ENCODE measurements at regions not wholly inside any gene's neighbourhood (a gene's known extent, or its start where the extent isn't known, plus 50 kb on each side); places are given as distances from the start of the nearest gene placed in this dataset.

DNA sequence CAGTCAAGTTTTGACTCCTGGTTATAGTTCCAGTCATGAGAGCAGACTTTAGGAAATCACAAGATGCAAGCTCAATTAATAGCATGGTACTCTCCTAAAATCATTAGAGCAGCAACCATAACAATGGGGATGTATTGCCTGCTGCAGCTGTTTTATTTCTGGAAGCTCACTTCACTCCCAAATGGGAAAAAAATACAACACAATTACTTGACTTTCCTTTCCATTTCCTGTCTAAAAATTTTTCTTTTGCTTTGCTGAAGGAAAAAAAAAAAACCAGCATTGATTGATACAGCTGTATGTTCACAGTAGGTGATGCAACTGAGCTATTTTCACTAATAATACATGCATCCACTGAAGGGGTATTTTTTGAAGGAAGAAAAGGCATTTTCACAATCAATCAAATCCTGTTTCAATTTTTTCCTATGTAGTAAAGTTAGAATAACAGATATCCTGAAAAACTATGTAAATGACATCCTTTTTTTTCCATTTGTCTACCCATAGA, 143.9 kb upstream of the NOVA1 start:
- no peak for DNase-seq (ENCODE audit: extremely low spot score)
- CTCF ChIA-PET, result no interaction called here
- POLR2A ChIA-PET, result no interaction called here
- TF ChIP-seq FOXM1 (IDR thresholded peaks at IDR 0.05; ENCODE audit: borderline replicate concordance), result no peak
- TF ChIP-seq, protein P1, sequence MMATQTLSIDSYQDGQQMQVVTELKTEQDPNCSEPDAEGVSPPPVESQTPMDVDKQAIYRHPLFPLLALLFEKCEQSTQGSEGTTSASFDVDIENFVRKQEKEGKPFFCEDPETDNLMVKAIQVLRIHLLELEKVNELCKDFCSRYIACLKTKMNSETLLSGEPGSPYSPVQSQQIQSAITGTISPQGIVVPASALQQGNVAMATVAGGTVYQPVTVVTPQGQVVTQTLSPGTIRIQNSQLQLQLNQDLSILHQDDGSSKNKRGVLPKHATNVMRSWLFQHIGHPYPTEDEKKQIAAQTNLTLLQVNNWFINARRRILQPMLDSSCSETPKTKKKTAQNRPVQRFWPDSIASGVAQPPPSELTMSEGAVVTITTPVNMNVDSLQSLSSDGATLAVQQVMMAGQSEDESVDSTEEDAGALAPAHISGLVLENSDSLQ (IDR thresholded peaks at IDR 0.05), result no peak
- no peak for TF ChIP-seq ARNT (IDR thresholded peaks at IDR 0.05)
- TF ChIP-seq FOXK2 (IDR thresholded peaks at IDR 0.05), result no peak
- TF ChIP-seq LEF1 (IDR thresholded peaks at IDR 0.05; ENCODE audit: borderline replicate concordance), result no peak
- no peak for TF ChIP-seq NFRKB (IDR thresholded peaks at IDR 0.05)
- no peak for TF ChIP-seq BHLHE40 (IDR thresholded peaks at IDR 0.05; ENCODE audit: borderline replicate concordance)
- TF ChIP-seq ELF4 (IDR thresholded peaks at IDR 0.05), result no peak
- no peak for TF ChIP-seq L3MBTL2 (conservative IDR thresholded peaks at IDR 0.05)

DNA sequence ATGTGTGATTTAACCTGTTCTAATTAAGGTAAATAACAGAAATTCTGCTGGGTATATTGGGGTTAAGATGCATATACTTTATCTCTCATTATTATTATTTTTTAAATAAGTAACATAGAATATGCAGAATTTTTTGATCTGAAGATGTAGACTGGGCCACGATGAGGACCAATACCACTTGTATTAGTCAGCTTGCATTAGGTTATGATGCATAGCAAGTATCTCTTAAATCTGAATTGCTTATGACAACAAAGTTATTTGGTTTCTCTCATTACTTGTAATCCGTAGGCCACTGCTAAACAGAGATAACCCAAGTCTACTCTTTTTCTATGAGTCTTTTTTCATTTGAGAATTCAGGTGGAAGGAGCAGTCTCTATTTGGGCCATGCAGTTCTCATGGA, 145.5 kb upstream of the NOVA1 start:
- no peak for DNase-seq (ENCODE audit: extremely low spot score)
- no peak for TF ChIP-seq ARNT (IDR thresholded peaks at IDR 0.05)
- TF ChIP-seq NFRKB (IDR thresholded peaks at IDR 0.05), result no peak
- TF ChIP-seq, protein P1 (IDR thresholded peaks at IDR 0.05), result no peak
- TF ChIP-seq ELF4 (IDR thresholded peaks at IDR 0.05), result no peak
- no peak for TF ChIP-seq ZNF384 (IDR thresholded peaks at IDR 0.05)
- TF ChIP-seq LEF1 (IDR thresholded peaks at IDR 0.05; ENCODE audit: borderline replicate concordance), result no peak
- TF ChIP-seq L3MBTL2 (conservative IDR thresholded peaks at IDR 0.05), result no peak
- POLR2A ChIA-PET, result no interaction called here
- CTCF ChIA-PET, result no interaction called here

DNA sequence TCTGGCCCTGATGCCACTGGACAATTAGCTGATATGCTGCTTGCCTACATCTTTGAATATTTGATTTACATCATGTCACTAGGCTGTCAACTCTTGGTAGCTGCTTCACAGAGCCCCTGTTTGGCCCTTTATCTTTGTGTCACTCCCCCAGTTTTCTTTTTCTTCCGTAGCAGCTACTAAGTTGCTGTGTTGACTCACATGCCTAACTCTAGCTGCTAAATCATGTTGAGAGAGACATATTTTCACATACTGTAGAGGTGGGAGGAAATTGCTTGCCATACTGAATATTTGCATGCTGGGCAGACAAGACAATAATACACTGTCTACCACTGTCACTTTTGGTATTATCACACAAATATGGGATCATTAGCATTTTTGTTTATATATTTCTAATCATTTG, 147.1 kb upstream of the NOVA1 start:
- no peak for DNase-seq (ENCODE audit: extremely low spot score)
- POLR2A ChIA-PET, result no interaction called here
- TF ChIP-seq FOXM1 (IDR thresholded peaks at IDR 0.05; ENCODE audit: borderline replicate concordance), result no peak
- no peak for TF ChIP-seq SP1 (IDR thresholded peaks at IDR 0.05)
- no peak for TF ChIP-seq L3MBTL2 (conservative IDR thresholded peaks at IDR 0.05)
- no peak for TF ChIP-seq LEF1 (IDR thresholded peaks at IDR 0.05; ENCODE audit: borderline replicate concordance)
- TF ChIP-seq ZNF384 (IDR thresholded peaks at IDR 0.05), result no peak
- no peak for TF ChIP-seq FOXK2 (IDR thresholded peaks at IDR 0.05)
- TF ChIP-seq SUZ12 (IDR thresholded peaks at IDR 0.05), result no peak
- TF ChIP-seq, protein P1 (IDR thresholded peaks at IDR 0.05), result no peak
- CTCF ChIA-PET, result no interaction called here

DNA sequence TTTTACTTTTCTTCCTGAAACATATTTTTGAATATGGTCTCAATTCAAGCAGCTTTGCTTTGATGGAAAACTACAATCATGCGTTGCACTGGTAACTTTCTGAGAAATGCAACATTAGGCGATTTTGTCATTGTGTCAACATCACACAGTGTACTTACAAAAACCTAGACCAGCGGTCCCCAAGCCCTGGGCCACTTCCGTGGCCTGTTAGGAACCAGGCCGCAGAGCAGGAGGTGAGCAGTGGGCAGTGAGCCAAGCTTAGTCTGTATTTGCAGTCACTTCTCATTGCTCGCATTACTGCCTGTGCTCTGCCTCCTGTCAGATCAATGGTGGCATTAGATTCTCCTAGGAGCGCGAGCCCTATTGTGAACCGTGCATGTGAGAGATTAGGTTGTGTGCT, 163.7 kb upstream of the NOVA1 start:
- no peak for DNase-seq (ENCODE audit: extremely low spot score)
- POLR2A ChIA-PET, result no interaction called here
- TF ChIP-seq, protein P1 (IDR thresholded peaks at IDR 0.05), result no peak
- TF ChIP-seq FOXM1 (IDR thresholded peaks at IDR 0.05; ENCODE audit: borderline replicate concordance) (no peak), BHLHE40 (IDR thresholded peaks at IDR 0.05; ENCODE audit: borderline replicate concordance) (no peak), SP1 (IDR thresholded peaks at IDR 0.05) (no peak), ARNT (IDR thresholded peaks at IDR 0.05) (no peak), L3MBTL2 (conservative IDR thresholded peaks at IDR 0.05) (no peak), FOXK2 (IDR thresholded peaks at IDR 0.05) (no peak), ELF4 (IDR thresholded peaks at IDR 0.05) (no peak), LEF1 (IDR thresholded peaks at IDR 0.05; ENCODE audit: borderline replicate concordance) (no peak), FOXA1 (IDR thresholded peaks at IDR 0.05) (no peak), TARDBP (IDR thresholded peaks at IDR 0.05) (no peak), CTBP1 (IDR thresholded peaks at IDR 0.05; ENCODE audit: borderline replicate concordance) (no peak), SUZ12 (IDR thresholded peaks at IDR 0.05) (no peak), NFRKB (IDR thresholded peaks at IDR 0.05) (no peak)
- CTCF ChIA-PET, result no interaction called here

DNA sequence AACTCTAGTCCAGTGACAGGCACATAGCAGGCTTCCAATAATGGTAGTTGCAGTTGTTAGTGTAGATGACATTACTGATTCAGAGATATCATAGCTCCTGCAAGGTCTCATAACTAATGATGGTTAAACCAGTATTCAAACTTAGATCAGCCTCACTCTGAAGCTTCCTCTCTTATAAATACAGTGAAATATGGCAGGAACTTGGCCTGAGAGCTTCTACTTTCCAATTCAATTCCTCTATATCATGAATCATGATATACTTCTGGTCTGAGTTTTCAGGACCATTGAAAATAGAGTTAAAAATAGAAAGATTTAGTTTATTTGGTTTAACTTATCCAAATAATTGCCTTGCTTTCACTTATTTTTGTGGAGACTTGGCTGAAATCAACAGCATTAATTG, 167.5 kb upstream of the NOVA1 start:
- ChIA-PET POLR2A (no interaction called here), CTCF (no interaction called here)
- DNase-seq (ENCODE audit: extremely low spot score), result no peak
- TF ChIP-seq LEF1 (IDR thresholded peaks at IDR 0.05; ENCODE audit: borderline replicate concordance) (no peak), ZNF384 (IDR thresholded peaks at IDR 0.05) (no peak), CTBP1 (IDR thresholded peaks at IDR 0.05; ENCODE audit: borderline replicate concordance) (no peak), HDGF (IDR thresholded peaks at IDR 0.05; ENCODE audit: borderline replicate concordance) (no peak), NFRKB (IDR thresholded peaks at IDR 0.05) (no peak), FOXM1 (IDR thresholded peaks at IDR 0.05; ENCODE audit: borderline replicate concordance) (no peak)

DNA sequence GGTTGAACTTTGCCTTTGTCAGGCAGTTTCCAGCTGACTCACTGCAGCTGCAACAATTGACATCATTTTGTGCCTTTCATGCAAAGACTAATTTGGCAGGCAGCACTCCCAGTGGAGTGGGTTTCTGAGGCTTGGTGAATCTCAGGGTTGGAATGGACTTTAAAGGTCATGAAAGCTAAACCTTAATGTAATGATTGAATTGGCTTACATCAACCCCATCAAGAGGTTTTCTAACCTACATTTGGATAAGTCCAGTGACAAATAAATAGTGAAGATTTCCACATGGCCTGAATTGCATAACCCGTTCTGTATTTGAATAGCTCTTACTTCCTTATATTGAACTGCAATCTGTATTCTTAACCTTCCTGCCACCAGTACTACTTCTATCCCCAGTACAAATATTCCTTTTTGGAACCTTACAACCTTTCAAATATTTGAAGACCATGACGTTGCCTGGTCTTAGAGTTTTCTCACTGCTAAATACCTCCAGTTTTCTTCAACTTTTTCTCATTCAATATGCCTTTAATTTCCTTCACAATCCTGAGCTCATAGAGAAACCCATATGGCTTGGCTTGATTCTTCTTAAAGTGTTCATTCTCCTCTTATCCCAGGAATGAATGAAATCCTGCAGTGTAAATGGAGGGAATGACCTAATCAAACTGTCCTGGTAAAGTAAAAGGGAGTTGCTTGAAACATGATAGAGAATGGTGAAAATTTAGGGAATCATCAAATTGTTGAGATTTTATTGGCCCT, 168.1 kb upstream of the NOVA1 start:
- TF ChIP-seq FOXK2 (IDR thresholded peaks at IDR 0.05), result no peak
- TF ChIP-seq LEF1 (IDR thresholded peaks at IDR 0.05; ENCODE audit: borderline replicate concordance), result no peak
- no peak for TF ChIP-seq ARNT (IDR thresholded peaks at IDR 0.05)
- no peak for TF ChIP-seq SUZ12 (IDR thresholded peaks at IDR 0.05)
- no peak for TF ChIP-seq ZNF384 (IDR thresholded peaks at IDR 0.05)
- no peak for TF ChIP-seq CTBP1 (IDR thresholded peaks at IDR 0.05; ENCODE audit: borderline replicate concordance)
- TF ChIP-seq SP1 (IDR thresholded peaks at IDR 0.05), result no peak
- TF ChIP-seq FOXM1 (IDR thresholded peaks at IDR 0.05; ENCODE audit: borderline replicate concordance), result no peak
- CTCF ChIA-PET, result no interaction called here
- DNase-seq (ENCODE audit: extremely low spot score), result no peak
- POLR2A ChIA-PET, result no interaction called here

Measured in HEK293T (cell line).